GM21619 (cell line): ENCODE measurements at regions not wholly inside any gene's neighbourhood (a gene's known extent, or its start where the extent isn't known, plus 50 kb on each side); places are given as distances from the start of the nearest gene placed in this dataset.

Experiments
- ATAC-seq: cut with Tn5 transposase; IDR thresholded peaks from one replicate; pipeline ENCODE4 v1.9.1; 2021; ENCODE audit not compliant: unreplicated experiment

DNA sequence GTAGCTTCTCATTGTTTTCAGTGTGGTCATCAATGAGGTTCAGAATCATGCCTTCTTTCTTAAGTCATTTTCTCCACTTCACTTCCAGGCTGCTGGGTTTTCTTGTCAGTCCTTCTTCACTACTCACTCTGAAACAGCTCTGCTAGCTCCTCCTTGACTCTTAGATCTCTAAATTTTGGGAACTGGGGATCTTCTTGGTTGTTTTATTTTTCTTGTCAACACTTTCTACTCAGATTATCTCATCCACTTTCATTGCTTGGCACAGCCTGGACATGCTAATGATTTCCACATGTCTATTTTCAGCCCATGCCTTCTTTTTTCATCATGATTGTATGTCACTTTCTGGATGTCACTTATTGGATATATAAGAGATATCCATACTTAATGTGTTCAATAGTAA is 517.8 kb upstream of the DSEL start:
- ATAC-seq, result no peak

- no peak for ATAC-seq
Measured at GRCh38 chr18:68033466-68033865, 516.9 kb upstream of the DSEL start.

GRCh38 chr18:68024716-68025115 is 508.2 kb upstream of the DSEL start:
- no peak for ATAC-seq

DNA sequence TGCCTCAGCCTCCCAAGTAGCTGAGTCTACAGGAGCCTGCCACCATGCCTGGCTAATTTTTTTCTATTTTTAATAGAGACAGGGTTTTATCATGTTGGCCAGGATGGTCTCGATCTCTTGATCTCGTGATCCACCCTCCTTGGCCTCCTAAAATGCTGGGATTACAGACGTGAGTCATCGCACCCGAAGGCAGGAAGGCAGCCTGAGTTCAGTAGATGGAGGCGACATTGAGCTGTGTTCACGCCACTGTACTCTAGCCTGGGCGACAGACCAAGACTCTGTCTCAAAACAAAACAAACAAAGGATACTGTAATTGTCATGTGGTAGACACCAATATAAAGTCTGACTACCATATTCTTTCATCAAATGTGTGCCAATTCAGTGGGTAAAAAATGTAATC is 500.9 kb upstream of the DSEL start:
- no peak for ATAC-seq

DNA sequence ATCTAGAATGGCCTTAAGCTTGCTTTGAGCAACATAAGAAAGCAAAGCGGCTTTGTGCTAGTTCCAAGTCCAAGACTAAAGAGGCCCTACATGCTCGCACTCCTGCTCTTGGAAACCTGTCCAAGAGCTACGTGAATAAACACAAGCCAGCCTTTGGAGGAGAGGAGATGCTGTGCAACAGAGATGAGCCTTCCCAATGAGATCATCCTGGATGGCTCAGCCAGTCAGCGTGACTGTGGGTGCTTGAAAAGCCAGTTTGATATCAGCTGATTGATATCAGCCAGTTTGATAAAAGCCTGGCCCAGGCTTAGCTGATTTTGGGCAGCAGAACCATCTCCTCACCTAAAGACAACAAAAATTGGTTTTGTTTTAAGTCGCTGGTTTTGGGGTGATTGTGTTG is 481.0 kb upstream of the DSEL start:
- no peak for ATAC-seq

DNA sequence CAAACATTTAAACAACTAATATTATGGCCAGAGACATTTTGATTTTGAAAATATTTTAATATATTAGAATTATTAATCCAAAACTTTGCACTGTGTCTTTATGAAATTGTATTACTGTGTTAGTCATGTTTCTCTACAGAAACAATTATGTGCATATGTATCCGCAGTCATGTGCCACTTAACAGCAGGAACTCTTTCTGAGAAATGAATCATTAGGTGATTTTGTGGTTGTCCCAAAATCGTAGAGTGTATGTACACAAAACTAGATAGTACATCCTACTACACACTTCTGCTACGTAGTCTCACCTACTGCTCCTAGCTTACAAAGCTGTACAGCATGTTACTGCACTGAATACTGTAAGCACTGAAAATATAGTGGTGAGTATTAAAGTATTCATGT is 479.2 kb upstream of the DSEL start:
- no peak for ATAC-seq

- ATAC-seq, result no peak
Measured at GRCh38 chr18:67980241-67980640, 463.7 kb upstream of the DSEL start.

DNA sequence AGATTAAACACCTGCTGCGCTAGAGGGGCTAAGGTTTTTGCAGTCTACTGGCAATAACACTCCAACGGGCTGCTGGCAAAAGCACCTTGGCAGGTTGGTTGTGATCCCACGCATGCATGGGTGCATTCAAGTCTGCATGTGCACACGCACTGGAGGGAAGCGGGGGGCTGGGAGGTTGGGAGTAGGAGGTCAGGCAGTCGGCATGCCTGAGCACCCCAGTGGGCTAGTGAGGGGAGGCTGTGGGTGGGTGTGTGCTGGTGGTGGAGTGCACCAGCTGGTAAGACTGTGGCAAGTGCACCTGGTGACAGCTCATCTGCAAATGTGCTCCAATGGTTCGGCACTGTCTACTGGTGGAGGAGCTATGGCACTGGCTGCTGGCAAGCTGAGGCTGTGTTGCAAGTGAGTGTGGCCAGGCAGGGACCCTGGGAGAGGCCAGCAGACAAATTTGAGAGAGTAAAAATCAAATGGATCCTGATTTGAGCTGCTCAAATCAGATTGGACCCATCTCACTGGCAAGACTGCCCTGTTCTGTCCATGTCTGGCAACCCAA is 460.6 kb upstream of the DSEL start:
- no peak for ATAC-seq

GRCh38 chr18:67973916-67974315 is 457.4 kb upstream of the DSEL start:
- no peak for ATAC-seq

GRCh38 chr18:67969458-67969857 is 452.9 kb upstream of the DSEL start:
- no peak for ATAC-seq

GRCh38 chr18:67966224-67966623 is 449.7 kb upstream of the DSEL start:
- no peak for ATAC-seq

DNA sequence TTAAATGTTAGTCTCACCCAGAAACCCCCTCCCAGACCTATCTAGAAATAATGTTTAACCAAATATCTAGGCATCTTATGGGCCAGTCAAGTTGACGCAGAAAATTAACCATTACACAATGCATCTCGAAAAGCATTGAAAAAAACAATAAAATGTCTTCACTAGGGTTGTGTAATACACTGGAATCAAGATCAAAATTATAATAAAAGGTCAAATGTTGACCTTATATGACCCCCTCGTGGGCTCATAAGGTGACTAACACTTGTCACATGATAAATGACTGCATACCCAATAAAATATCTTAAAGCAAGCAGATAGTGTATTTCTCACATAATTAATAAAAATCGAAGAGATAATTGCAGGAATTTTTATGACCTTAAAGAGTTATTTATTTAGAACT is 447.9 kb upstream of the DSEL start:
- ATAC-seq, result no peak

DNA sequence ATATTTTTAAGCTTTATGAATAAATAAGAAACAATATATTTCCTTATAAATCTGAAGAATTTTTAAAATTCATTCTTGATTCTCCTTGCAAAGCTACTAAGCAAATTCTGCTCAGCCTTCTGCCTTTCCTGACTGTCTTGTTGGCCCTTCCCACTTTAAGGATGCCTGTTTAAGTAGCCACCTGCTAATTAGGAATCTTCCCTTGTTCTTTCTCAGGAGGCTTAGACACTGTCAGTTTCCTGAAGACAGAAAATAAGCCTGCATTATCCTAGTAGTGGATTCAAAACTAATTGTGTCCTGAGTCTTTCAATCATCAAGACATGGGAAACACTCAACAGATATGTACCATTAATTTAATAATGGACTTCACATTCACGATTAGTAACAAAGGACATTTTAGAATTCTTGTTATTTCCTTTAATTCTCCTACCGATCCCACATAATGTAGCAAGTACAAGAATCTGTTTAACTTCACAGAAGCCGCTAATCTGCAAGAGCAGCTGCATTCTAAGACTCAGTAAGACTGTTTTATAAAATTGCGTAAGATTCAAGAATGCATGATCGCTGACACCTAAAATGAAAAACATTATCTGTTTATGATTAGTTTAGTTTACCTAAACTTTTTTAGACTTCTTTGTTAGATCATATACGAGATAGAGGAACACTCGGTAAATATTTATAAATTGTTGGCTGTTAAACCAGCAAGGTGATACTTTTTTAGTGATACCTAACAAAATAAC is 445.4 kb upstream of the DSEL start:
- no peak for ATAC-seq

GRCh38 chr18:67957684-67958083 is 441.2 kb upstream of the DSEL start:
- ATAC-seq, result no peak

- no peak for ATAC-seq
Measured at GRCh38 chr18:67954594-67954993, 438.1 kb upstream of the DSEL start.

DNA sequence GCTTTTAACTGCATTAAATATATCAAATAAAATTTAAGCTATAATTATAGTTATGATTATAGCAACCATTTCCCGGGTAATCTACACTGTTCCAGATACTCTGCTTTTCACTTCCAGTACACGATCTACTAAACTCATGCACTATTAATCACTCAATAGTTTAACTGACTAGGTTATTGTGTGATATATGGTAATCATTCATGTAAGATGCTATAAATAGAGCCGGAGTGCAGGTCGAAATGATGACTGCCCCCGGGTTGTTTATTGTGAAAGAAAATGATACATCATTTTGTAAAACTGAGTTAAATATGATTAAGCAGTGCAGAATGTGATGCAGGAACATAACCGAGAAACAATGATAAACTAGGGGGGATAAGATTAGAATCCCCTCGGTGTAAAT is 434.6 kb upstream of the DSEL start:
- no peak for ATAC-seq

DNA sequence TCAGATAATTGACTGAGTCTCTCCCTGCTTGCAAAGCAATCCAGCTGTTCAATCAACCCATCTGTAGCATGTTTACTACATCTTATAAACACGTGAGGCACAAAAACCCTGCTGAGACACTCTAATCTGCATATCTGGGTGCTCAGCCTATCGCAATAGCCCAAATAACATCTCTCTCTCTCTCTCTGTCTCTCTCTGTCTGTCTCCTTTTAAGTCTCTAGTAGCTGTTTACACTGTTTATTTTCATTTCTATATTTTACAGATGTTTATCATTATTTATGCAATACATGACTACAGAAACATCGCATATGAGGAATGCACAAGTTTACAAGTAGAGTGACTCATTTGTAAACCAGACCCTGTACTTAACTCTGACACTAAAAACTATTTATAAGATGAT is 422.1 kb upstream of the DSEL start:
- ATAC-seq, result no peak

DNA sequence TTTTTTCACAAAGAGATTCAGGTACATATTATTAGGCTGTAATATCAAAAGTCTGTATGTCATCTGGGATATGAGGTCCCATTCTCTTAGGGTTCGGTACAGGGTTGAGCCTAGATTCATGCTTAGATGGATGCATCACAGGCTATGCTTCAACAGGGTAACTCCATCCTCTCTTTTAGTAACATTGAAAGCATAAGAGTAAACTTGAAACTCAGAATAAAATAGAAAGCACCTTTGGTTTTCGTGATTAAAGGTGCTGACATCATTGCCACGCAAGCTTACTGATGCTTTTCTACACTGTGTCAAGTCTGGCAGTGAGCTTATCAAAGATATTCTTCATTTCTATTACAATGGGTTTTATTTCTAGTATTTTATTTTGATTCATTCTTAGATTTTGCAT is 419.1 kb upstream of the DSEL start:
- ATAC-seq, result peak; percentile 39

DNA sequence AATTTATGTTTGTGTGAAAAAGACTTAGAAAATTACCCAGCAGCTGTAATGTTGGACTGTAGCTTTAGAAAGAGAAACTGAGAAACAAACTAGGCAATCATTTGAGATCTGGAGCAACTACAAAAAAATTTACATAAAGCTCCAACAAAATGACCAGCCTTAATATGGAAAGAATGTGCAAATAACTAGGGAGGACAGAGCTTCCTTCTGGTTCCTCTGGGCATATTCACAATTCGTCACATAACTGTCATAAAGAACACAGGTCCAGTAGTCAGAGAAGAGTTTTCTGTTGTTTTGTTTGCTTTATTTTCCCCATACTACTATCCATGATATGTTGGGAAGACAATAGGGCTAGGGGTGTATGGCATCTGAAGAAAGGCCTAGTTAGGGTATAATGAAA is 416.8 kb upstream of the DSEL start:
- ATAC-seq, result no peak

DNA sequence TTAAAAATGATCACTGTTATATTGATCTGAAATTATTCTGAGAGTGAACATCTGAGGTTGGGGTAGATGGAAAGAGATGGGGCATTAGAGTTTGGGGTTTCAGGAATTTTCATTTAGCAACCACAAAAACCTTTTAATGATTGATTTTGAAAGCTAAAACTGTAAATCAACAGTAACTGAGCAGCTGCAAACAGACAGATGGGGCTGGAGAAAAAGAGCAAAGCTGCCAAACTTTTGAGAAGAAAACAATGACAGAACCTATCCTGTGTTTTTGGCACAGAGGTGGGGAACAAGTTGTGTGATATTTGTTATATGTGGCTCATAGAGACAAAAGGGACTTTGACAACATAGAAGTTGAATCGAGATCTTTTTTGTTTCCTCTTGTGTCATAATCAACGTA is 415.8 kb upstream of the DSEL start:
- ATAC-seq, result no peak

DNA sequence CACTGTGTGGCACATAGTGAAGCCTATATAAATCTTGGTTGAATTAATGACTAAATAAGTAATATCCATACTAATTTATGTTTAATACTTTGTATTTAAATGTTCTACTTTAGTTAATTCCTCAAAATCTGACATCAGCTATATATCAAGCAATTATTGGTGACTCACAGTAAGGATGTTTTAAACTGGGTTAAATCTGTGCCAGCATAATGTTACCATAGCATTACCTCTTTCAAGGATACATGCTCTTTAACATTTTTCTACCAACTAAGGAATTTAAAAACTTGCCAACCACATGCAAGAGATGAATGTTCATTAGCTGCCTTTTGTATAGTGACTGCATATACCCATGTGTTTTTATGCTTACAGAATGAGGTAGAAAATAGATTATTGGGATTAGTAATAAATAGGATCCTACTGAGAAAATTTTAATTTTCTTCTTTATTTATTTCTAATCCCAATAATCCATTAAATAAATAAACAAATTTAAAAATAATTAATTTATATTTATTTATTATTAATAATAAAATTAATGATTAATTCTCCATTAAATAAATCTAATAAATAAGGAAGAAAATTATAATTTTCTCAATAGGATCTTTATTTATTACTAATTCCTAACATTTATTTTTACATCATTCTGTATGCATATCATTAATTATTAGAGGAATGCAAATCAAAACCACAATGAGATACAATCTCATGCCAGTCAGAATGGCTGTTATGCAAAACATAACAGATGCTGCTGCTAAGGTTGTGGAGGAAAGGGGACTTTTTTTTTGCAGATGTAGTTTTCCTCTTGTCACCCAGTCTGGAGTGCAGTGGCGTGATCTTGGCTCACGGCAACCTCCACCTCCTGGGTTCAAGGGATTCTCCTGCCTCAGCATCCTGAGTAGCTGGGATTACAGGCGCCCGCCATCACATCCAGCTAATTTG is 410.7 kb upstream of the DSEL start:
- ATAC-seq, result no peak

DNA sequence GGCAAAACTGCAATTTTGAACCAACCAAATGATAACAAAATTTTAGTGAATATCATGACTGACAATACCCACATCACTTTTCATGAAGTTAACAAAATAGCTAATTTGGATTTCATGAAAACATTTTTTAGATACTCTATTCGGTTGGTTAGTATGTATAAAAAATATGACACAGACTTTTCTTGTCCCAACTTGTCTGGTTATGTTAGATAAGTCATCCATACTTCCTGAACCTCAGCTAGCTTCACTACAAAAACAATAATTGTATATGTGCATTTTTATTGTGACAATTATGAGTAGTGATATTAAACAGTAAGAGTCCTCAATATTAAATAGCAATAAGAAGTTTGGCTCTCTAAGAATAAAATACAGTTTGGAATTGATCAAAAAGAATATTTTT is 408.1 kb upstream of the DSEL start:
- ATAC-seq, result no peak
